ENCODE measurements at regions not wholly inside any gene's neighbourhood (a gene's known extent, or its start where the extent isn't known, plus 50 kb on each side); places are given as distances from the start of the nearest gene placed in this dataset.

DNA sequence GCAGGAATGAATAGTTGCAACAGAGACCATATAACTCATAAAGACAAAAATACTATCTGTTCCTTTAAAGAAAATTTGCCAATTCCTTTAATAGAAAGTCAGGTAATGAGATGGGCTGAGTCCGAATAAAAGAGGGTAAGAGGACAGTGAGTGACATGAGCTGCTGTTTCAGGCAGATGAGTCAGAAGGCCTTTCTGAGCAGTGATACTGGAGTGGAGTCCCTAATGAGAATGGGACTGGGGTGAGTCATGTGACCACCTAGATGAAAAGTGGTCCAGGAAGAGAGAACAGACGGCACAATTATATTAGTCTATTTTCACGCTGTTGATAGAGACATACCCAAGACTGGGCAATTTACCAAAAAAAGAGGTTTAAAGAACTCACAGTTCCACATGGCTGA is 393.7 kb downstream of the BCL11B start:
- no peak for DNase-seq

DNA sequence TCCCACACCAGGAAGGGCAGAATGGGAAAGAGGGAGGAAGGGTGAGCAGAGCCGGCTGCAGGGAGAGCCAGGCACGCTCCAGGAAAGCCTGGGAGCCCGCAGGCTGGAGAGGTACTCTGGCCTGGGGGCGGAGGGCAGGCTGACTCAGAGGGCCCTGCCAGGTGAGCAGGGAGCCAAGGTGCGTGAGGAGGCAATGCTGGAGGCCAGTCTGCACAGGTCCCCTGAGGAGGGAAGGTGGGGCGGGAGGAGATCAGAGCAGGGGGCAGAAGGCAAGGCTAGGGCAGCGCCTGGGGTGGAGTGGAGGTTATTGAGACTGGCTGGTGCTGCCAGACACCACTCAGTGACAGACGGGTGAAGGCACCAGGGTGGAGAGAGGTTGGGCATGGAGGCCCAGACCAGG is 385.0 kb downstream of the BCL11B start:
- no peak for DNase-seq

DNA sequence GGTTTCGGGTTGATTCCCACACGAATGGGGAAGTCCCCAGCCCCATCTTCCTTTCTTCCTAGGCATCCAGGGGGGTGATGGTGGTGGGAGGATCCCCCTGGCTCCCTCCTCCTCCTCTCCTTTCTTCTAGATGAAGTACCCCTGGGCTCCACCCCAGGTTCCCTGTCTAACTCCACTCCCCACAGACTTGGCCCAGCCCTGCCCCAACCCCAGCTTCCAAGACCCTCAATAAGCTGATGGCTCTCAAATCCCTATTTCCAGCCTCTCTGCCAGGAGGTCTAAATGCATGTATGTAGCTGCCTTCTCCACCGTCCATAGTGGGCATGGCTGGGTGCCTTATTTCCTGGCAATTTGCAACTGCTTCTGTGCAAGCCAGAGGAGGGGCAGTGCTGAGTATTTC is 383.7 kb downstream of the BCL11B start:
- DNase-seq, result no peak

DNA sequence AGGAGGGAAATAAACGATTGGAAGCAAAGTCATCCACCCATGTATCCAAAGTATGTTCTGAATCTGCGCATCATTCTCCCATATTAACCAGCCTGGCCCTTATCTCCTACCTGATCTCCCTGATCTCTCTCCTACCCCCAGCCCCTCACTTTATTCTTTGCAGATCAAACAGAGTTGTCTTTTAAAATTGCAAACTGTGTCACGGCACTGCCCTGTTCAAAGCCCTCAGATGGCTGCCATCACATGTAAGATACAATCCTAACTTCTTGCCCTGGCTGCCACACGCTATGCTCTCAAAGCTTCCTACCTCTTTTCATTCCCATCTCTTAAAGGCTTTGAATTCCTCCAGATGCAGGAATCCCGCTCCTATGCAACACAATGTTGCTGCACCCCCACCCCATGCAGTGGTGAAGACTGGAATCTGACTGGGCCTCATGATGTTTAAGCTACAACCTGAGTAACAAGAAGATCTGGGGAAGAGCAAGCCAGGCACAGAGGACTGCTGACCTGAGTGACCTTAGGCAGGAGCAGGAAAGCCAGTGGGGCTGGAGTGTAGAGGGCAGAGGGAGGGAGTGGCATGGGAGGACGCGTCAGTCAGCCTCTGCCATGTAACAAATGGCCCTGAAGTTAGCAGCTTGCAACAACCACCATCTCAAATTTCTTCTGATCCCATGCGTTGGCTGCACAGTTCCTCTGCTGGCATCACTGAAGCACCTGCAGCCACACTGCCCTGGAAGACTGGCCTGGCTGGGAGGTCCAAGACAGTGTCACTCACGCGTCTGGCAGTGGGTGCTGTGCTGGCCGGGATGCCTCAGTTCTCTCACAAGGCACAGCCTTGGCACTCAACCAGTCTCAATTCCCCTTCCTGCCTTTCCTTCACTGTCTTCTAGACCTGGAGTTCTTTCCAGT is 382.8 kb downstream of the BCL11B start:
- no peak for DNase-seq

DNA sequence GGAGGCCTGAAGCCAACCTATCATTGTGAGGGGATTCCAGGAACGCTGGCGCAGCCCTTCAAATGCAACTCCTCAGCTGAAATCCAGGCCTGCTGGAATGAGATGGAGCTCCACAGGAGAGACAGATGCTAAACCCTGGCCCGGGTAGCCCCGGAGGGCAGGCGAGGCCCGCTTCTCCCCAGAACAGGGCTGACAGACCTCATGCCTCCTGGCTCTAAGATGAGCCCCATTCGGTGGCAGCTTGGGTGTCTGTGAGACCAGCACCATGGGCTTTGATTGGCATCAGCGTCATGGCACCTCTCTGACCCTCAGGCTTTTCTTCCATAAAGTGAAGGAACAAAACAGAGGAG is 382.2 kb downstream of the BCL11B start:
- no peak for DNase-seq

DNA sequence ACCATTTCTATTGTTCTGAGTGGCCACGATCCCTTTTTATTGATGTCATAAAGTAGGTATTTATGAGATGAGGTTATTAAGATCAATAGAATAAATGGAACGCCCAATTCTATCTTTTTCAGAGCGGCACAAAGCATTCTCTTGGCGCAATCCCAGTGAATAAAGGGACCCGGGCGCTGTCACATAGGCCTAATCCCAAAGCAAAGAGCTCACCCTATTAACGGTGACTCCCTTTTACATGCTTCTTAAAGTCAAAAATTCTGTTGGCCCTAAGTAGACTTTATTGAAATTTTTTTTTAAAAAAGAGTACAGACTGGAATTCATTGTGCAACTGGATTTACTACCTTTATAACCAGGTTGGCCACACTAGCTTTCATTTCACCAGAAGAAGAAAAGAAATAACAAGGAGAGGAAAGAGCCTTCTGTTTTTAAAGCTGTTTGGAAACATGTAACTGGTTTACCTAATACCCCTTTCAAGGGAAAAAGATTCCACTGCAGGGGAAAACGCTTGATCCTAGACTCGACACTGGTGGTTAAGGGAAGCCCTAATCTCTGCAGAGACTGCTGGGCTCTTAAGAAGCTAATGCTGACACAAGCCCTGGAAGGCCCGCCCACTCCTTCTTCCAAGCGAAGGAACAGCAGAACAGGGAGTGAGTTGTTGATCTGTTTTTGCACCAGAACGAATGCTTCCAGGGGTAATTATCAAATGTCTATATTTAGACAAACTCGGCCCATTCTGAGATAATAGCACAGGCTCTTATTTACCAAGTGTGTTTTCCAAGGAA is 381.2 kb downstream of the BCL11B start:
- no peak for DNase-seq

DNA sequence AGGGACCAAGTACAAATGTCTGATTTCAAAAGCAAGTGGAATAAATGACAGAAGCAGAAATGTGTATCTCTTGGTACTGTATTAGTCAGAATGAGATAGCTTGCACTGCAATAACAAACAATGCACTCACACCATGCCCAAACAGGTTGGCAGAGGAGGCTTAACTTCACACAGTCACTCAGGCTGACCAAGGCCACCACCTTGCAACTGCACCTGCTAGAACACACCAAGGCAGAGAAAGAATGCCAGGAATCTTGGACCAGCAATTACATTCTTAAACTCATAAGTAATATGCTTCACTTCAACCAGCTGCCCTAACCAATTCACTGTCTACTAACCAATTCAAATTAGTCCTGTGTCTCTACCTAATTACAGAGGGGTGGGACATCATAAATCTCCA is 378.3 kb downstream of the BCL11B start:
- no peak for DNase-seq

DNA sequence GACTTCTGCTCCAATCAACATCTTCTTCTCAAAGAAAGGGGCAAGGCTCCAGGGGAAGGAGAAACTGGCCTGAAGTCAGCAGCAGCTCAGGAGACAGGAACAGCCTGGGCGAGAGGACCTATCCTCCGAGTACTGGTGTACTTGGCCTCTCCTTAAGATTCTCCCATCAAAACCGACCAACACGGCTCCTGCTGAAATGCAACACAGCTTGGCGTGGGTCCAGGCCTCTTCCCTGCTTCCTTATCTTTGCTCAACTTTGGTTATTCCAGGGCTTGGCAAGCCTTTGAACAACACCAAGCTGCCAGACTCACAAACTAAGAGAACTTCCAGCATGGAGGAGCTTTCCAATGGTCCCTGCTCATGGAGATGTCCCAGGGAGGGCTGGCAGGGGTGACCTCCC is 377.4 kb downstream of the BCL11B start:
- no peak for DNase-seq

DNA sequence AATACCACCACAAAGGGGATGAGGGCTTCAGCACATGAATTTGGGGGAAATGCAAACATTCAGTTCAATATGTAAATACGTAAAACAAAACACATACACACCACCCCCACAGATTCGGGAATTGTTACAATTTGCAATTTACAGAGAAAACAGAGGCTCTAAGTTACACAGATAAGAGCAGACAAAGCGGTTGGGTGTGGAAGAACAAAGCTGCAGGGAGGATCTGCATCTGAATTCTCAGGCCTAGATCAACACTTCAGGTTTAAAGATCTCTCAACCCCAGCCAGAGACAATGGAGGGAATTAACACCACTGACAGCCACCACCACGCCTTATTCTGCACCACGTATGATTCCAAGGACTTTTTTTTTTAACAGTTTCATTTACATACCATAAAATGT is 375.5 kb downstream of the BCL11B start:
- no peak for DNase-seq

DNA sequence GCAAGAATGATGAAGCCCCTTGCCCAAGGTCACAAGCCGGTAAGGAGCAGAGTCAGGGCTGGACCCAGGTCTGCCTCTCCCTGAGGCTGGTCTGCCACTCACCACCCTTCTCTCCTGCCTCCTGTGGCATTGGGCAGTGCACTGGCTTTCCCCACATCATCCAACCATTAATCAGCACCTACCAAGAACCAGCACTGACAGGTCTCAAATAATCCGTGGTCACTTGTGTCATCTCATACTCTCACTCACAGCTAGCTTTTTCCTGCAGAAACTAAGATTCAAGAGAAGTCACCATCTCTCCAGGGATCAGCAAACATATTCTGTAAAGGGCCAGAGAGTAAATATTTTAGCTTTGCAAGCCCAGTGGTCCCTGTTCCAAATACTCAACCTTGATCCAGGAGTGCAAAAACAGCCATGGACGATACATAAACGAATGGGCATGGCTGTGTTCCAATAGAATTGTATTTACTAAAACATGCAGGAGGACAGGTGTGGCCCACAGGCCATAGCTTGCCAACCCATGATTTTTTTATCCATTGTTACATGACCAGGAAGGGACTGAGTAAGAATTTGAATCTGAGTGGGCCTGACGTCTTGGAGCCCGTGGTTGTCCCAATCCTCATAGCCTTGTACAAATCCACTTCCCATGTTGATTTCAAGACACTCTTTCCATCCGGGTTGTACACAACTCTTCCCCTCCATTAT is 374.2 kb downstream of the BCL11B start:
- DNase-seq, result no peak

DNA sequence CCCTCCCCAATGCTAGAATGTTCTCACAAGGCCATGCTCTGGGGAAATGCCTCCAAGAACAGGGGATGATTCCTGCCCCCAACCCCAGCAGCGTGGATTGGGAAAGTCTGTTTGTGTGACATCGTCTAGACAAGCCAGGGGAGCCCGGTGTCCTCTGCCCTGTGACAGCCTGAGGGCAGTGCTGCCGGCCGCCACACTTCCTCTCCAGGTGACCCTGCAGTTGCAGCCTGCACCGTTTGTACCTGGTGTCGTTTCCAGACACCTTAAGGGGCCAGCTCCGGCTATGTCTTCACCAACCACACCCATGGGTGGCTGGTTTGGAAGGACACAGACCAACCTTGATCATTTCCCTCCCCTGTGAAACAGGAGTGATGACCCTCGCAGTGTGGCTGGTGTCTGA is 372.6 kb downstream of the BCL11B start:
- no peak for DNase-seq

DNA sequence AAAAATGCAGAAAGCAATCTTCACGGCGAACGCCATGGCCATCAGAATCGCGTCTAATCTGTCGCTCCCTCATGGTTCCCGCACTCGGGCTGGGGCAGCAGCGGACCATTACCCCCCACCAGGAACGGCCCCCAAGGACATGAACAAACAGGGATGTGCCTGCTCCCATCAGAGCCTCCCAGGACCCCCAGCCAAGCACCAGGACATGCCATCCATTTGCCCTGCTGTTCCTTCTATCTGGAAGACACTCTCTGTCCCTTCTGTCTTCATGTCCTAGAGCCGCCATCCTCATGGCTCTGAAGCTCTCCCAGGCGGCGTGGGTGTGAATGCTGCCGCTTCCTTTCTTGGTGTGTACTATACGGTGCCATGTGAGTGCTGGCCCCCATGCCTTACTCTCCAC is 371.8 kb downstream of the BCL11B start:
- DNase-seq, result no peak

DNA sequence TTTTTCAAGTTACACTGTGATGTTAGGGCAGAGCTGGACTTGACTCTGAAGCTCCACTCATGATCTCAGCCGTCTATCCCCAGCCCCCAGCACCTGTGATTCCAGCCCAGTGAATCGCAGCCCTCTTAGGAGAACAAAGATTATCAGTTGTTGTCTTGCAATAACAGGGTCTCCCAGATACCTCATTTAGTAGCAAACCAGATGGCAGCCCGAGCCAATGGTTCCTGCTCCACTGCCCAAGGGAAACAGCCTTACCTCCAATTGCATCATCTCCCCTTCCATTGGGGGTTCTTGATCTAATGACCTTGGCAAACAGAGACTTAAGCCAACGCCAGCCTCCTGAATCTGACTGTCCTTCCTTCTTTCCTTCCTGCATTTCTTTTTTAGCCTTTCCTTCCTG is 371.2 kb downstream of the BCL11B start:
- no peak for DNase-seq

DNA sequence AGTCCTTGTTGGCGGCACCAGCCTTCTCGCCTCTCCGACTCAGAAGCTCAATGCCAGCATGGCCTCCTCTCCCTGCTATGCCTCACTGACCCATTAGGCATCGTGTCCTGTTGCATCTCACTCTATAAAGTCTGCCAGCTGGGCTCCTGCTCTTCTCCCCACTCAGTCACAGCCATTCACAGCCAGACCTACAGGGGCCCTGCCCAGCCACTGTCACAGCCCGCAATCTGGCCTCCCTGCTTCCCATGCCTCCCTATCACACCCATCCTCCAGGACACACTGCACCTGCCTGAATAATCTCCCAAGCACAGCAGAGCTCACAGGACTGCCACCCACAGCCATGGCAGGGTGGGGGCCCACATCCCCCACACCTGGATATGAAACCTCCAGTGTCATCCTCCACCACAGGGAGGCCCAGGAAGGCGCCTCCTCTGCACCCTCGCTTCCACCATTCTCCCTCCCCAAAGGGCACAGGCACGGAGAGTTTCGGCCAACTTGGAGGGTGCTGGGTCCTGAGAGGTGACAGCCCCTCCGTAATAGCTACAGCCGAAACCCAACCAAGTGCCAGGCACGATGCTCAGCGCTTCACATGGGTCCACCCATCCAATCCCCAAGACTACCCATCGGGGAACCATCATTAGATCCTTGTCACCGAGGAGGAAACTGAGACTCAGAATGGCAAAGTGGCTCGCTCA is 370.3 kb downstream of the BCL11B start:
- no peak for DNase-seq

DNA sequence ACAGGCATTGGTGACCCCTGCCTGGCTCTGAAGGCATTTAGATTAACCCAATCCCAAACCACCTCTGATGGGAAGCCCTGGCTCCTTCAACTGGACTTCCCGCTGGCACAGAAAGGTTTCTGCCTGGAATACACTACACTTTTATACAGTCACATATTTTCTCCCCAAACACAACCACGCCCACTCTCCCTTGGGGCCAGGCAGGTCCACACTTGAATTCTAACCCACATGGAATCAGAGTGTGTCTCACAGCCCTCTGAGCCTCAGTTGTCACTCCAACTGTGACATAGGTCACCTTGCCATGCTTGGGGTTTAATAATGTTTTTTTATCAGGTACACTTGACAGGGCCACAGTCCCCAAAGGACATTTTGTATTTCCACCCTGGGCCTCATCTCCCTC is 368.6 kb downstream of the BCL11B start:
- no peak for DNase-seq

DNA sequence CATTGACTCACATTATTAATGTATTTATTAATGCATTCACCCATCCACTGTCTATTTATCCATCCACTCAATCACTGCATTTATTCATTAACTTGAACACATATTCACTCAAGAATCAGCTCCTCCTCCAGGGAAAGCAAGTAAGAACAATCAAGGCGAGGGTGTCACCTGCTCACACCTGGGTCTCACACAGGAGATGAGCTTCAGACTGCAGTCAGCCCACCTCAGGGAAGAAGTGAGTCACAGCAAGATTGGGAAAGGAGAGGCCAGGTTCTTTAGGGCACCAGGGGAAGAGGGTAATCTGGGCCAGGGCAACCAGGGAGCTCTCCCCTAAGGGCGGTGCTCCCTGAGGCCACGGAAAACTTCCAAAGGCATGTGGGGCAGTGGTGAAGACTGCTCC is 367.3 kb downstream of the BCL11B start:
- DNase-seq, result no peak

DNA sequence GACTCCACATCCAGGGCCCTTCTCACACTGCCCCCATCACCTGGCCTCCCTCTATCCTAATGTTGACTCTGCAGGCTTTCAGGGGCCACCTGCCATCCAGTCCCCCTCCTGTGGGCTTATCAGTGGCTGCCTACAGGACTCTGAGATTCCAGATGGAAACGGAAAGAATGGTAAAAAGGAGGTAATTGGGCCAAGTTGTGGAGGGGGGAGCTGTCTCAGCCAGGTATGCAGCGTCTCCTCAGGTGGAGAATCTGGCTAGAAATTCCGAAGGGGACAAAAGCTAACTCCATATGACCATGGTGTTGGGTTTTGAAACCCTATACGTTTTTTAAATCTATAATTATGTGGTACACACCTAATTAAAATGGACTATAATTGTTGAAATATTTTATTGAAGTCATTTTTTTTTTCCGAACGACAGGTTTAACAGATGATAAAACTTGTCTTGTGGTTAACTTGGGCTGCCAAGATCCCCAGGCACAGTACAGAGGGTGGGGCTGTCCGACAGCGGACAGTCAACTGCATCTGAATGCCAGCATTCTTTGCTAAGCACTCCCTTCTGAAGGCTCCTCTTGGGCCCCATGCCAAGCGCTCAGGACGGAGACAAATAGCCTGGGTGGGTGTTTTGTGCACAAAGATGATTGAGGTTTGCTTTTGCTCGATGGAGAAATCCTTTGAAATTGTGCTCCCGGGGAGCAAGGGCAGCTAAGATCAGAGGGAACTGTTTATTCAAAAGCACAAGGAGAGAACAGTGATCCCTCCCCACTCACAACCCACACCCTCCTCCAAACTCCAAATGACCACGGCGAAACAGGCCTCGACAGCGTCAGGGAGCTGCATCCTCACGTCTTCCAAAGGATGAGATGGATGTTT is 365.6 kb downstream of the BCL11B start:
- DNase-seq, result peak; percentile 71

DNA sequence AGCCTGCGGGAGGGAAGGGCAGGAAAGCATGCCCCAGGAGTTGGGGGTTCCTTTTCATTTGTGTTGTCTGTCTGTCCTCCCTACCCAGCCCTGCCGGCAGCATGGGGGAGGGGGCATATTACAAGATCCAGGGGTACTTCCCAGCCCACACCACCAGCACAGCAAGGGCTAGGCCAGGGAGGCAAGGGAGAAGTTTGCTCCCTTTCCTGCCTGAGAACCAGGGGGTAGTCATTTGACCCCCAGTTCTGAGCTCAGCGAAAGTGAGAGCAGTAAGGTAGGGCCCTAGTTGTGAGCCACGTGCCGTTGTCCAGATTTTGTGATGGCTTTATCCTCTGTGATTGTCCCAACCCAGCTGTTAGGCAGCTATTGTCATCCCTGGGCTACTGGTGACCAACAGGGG is 364.7 kb downstream of the BCL11B start:
- no peak for DNase-seq

DNA sequence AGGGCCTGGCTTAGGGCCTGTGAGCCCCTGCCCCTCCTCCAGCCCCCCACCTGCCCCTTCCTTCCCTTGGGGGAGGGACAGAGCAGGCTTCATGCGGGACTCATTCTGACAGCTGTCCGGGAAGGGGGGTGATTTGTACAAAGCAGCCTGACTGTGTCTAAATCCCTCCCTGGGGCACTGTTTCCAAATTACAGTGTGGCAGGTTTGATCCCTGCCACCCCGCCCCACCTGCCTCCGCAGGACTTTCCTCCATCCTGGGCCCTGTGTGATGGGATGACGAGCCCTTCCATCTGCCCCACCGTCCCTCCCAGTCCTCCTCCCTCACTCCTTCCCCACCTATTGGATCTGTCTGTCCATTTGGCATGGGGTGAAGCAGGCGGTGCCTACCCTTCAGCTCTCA is 363.9 kb downstream of the BCL11B start:
- peak; percentile 48 for DNase-seq

DNA sequence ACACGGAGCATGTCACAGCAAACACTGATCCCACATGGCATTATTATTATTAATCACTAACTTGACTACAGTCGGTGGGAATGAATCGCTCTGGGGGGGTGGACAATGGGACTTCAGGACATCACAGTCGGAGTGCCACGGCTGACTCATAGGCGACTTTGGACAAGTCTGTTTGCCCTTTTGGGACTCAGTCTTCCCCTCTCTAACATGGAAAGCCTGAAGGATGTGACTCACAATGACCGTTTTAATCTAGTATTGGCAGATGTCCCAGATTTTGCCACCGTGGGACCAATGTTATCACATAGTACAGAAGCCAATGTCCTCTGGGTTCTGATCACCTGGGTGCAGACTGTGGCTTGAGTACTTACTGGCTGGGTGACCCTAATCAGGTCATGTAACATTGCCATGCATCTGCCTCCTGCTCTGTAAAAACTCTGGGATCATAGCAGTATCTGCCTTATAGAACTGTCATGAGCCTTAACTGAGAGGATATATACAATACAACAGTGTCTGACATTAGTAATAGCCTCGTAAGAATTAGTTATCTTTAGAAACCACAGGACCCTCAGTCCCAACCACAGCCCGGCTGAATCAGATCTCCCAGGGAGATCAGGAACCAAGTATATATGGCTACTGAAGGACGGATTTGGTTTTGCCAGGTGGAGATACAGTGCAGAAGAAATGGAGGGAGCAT is 362.6 kb downstream of the BCL11B start:
- no peak for DNase-seq

DNA sequence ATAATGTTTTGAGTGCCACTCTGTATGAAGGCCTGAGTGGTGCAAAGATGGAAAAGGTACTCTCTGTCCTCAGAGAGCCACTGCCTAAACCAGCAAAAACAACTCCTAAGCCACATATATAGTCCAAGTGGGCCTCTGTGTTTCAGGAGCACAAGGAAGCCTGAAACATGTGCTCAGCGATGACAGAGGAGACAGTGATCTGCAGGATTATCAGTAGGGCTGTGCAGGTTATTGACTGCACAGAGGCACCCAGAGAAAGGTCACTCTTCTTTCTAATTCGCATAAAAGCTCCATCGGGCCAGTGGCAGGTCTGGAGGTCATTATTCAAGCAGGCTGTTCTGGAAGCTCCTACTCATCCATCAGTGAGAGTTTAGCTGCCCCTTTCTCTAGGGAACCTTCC is 361.9 kb downstream of the BCL11B start:
- no peak for DNase-seq
